Stimulated activated CD8-positive, alpha-beta memory T cell treated with anti-CD3 and anti-CD28 coated beads, Interleukin-15, amount 100 ng/mL, for 4 hours (primary cell): ENCODE measurements at regions not wholly inside any gene's neighbourhood (a gene's known extent, or its start where the extent isn't known, plus 50 kb on each side); places are given as distances from the start of the nearest gene placed in this dataset.

Source experiments
- DNase-seq, 2 donors: peaks; one replicate each; pipeline ENCODE4 v3.0.0-alpha.2; 2020; ENCODE audit warnings: low read depth in 2 of 2

DNA sequence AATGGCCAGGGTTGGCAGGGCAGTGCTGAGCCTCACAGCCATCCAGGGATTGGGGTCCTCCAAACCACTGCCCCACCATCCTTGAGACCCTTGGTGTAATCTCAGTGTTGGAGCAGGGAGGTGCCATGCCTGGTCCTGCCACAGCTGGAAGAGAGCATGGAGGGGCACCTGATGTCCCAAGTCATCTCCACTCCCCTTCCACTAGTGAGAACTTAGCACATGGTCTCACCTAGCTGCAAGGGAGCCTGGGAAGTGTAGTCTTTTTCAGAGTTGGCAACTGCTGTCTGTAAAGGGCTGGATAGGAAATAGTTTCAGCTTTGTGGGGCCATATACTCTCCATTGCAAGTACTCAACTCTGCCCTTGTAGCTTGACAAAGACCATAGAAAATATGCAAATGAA is 238.7 kb downstream of the RPS24 start:
- DNase-seq: no peak

DNA sequence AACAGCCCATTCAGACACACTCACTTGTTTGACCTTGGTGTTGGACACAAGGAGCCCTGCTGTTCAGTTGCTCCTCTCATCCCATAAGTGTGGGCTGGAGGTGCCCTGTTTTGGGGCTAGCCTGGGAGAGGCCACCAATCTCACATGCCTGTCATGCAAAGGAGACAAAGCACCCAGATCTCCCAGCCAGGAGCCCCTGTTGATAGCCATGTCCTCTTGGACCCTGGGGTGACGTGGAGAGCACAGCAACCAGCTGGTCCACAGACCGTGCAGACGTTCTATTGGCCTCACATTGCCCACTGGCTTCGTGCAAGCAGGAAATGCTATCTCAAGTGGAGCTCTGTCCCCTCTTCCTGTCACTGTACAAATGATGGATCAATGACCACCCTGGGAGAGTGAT is 240.8 kb downstream of the RPS24 start:
- DNase-seq: no peak

DNA sequence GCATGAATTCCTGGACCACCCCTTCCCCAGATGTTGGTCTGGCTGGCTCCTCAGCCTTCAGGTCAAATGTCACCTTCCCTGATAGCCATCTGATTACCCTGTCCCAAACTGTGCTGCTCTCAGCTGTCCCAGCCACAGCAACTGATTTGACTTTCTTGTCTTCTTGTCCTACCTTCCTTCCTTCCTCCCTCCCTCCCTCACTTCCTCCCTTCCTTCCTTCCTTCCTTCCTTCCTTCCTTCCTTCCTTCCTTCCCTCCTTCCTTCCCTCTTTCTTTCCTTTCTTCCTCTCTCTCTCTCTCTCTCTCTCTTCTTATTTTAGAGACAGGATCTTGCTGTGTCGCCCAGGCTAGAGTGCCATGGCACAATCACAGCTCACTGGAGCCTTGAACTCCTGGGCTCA is 242.5 kb downstream of the RPS24 start:
- DNase-seq: no peak

DNA sequence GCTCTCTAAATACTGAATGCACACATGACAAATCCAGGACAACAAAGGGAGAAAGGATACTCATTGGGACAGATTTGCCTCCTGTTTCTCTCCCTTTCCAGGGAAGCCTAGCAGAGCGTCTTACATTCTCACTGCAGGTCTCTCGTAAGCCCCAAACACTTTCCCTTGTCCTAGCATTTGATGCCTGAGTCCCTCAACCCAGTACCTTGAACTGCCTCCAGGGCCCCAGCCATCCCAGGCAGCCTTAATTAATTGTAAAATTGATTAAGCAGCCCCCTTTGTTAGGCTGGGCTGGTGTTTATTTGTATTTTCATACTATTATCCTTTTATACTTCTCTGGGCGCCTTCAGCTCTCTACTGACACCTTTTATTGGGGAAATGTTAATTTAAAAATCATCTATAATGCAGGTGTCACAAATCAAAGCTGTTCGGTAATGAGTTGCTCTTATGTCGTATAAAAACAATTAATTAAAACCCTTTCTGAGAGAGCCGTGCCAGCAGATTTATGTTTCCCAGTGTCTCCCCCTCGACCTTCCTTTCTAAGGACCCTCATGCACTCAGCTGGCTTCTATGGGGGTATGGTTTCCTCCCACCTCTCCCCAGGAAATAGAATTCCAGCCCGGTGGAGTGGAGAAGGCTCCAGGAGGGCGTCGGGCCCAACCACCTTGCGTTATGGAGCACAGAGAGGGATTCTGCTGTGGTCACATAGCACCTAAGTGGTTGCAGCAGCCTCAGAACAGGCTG is 243.8 kb downstream of the RPS24 start:
- no peak for DNase-seq

DNA sequence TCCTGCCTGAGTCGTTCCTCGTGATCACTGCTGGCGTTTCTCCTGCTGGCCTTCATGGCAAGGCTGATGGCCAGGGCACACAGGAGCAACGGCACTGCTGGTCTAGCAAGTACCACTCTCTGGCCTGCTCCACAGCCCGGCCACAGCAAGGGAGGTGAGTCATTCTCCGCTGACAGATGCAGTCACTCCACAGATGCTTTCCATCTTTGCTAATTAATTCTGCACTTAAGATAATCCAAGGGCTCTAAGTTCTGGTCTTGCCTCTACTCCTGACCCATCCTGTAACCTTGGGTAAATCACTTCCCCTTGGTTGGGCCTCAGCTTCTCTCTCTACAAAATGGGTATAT is 244.4 kb downstream of the RPS24 start:
- no peak for DNase-seq

DNA sequence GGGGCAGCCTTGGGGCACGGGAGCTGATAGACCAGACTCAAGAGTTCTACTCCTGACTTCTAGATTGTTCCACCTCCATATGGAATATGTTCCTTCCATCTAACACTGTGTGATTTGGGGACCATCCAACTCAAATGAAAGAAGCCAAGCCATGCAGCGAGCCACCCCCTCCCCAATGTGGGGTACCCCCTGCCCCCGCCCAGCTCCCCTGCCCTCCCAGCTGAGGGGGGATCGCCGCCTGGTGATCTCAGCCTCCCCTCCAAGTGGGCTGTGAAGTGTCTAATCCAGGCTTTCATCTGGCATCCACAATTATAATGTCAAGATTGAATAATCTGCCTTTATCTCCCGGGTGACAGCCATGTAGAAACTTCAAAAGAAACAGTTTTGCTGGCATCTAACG is 246.1 kb downstream of the RPS24 start:
- no peak for DNase-seq

DNA sequence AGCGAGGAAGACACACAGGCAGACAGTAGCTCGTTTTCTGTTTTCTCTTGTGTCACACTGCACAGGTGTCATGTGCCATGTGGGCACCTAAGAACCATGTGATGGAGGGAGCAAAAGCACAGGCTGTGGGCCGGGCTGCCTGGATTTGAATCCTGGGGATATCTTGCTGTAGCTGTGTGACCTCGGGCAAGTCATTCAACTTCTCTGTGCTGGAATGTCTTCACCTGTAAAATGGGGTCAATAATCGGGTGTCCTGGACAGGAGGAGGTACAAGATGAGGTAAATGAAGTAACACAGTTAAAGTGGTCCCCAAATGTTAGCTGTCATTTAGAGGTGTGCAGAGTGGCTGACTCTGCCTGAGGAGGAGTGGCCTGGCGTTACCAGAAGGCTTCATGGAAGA is 246.9 kb downstream of the RPS24 start:
- DNase-seq: no peak

DNA sequence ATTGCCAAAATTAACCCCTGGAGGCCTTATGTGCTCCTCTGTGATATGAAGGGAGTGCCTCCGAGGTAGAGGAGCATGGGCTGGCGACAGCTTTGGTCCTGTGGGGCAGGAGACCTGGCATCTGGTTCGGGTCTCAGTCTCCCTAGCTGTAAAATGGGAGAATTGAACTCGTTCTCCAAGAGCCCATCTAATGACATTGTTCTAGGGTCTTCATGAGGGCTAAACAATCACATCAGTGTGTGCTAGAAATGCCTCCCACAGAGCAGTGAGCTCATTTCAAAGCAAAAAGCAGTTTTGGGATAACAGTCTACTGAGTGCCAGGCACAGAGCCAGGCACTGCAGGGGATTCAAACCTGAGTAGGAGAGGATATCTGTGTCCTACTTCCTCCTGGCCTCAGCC is 248.0 kb downstream of the RPS24 start:
- DNase-seq: no peak

DNA sequence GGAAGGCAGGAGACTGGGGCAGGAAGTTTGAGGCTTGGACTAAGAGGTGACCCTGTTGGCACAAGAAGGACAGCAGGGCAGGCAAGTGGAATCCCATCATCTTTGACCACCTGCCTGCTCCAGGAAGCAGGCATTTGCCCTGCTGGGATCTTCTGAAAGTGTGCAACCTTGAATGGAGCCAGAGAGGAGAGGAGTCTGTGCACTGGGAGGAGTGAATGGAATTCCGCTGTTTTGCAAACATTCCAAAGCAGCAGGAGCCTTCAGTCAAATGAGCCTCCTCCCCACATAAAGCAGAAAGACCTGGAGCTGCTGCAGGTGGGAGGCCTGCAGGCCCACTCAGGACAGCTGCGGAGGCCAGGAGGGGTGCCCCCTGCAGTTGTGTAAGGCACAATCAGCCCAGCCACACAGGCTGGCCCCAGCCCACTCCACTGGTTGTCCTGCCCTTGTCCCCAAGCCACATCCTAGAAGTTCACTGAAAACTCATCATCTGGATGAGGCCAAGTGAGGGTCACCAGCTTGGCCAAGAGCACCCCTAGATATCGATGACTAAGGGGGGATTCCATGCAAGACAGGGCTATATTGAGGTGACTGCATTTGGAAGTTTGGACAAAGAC is 249.5 kb downstream of the RPS24 start:
- DNase-seq: no peak

DNA sequence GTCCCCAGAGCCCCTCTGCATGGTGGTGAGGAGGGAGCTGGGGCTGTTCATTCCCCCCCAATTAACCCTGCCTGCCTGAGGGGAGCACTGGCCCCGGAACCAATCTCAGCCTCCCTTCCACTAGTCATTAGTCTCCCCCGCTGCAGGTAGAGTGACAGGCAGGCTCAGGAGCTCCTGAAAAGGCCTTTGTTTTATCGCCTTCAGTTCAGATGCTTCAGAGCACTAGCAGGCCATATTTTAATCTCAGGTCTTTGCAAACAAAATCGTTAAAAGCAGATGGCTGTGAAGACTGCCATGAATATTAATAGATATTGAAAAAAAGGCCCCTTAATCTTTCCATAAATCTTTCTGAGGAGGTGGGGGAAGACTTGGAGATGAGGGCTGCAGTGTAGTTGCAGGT is 250.7 kb downstream of the RPS24 start:
- no peak for DNase-seq

DNA sequence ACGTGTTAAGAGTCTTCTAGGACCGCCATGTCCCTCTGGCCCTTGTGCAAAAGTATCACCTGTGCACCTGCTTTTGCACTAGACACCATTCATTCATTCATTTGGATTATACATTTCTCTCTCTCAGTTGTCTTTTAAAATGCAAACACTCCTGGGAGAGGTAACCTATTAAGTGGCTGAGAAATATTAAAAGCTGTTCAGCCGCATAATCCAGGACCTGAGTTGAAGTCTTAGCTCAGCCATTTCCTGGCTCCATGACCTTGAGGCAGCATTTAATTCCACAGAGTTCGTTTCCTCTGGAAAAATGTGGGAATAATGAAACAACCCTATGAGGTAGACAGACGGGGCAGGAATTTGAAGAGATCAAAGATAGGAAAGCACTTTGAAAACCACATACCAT is 251.6 kb downstream of the RPS24 start:
- DNase-seq: no peak

DNA sequence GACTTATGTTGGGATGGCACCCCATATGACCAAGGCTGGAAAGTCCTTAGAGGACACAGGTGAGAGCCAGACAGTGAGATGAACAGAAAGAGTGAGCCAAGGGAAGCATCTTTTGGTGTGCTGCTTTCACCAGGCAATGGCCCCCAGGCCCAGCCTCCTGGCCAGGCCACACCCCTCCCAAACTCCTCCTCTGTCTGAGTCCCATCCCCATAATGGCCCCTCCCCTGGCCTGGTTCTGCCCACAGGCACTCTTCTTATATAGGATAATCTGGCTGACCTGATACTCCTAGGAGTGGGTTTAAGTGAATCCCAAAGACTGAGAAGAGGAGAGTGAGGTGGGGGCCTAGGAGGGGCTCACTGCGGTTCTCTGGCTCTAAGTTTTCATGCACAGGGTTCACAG is 252.5 kb downstream of the RPS24 start:
- no peak for DNase-seq

DNA sequence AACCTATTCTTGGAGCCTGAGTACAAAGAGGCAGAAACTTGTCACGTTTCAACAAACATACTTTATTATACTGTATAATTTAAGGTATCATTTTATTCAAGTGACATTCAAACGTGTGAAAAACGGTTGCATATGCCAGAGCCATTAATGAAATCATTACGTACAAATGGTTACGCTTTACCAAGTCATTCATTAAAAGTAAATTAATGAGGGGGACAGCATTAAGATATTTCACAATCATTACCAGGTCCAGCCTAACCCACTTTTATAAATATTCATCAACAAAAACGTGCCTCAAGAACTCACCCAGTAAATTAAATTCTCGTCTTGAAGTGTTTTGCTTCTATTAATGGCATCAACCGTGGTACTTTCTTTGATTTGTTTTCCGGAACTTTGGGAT is 253.0 kb downstream of the RPS24 start:
- no peak for DNase-seq

DNA sequence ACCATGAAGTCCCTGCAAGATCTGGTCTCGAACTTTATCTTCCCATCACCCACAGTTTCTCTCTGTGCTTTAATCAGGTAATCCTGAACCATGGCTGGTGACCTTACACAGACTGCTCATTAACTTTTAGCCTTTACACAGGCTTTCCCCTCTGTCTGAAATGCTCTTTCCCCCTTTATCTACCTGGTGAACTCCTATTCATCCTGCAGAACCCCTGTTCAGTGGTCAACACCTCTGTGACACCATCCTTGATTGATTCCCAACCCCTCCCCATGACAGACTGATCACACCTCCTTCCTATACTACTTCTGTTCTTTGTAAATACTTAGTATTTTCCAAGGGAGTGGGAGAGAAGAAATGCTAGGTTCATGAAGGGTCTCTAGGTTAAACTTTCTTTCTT is 254.0 kb downstream of the RPS24 start:
- DNase-seq: no peak

DNA sequence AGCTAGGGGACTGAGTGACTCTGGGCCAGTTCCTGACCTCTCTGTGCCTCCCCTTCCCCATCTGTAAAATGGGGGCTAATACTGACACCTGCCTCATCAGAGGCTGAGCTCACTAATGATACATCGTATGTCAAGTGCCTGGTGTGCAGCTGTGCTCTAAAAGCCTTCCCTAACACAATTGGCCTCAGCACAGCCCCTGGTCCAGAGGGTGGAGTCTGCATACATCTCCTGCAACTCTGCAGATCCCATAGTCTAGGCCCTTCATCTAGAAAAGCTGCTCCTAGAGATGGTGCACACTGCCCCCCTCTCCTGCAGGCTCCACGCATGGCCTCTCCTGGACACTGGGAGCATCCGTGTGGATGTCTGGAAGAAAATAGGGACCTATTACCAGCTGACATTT is 255.0 kb downstream of the RPS24 start:
- DNase-seq: no peak

DNA sequence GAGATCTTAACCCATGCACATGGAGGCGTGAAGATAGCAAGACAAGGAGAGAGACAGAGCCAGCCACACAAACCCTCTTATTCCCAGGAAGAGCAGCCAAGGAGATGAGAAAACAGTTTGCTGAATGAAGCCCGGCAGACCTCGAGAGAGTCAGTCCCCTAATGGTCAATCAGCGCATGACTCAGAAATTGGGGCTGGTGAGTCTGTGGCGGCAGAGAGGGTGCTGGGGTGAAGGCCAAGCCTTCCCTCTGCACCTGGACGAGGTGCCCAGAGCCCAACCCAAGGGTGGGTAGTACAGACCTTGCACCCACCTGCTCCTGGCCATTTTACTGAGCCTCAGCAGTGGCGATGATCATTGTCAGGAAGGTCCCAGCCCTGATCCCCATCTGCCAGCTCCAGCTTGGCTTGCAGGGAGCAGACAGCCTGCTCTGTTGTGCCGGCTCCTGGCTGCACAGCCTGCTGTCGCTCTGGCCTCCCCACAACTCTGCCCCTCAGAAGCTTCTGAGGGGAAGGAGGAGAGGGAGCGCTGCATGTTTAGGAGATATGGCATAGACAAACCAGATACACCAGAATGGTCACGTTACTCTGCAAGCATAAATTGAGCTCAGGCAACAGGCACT is 256.6 kb downstream of the RPS24 start:
- no peak for DNase-seq

DNA sequence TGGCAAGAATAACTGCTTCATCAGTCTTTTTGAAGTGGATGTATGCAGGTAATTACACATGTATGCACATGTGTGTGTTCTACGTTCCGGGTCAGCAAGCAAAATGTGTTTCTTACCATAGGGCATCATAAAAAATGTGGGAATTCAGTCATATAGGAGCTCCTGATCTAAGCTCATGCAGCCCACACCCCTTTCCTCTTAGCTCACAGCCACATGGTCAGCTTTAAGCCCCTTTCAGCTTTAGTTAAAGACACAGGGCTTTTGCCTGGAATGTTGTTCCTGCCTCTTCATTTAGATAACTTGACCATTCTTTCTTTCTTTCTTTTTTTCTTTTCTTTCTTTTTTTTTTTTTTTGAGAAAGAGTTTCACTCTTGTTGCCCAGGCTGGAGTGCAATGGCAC is 258.1 kb downstream of the RPS24 start:
- DNase-seq: no peak

DNA sequence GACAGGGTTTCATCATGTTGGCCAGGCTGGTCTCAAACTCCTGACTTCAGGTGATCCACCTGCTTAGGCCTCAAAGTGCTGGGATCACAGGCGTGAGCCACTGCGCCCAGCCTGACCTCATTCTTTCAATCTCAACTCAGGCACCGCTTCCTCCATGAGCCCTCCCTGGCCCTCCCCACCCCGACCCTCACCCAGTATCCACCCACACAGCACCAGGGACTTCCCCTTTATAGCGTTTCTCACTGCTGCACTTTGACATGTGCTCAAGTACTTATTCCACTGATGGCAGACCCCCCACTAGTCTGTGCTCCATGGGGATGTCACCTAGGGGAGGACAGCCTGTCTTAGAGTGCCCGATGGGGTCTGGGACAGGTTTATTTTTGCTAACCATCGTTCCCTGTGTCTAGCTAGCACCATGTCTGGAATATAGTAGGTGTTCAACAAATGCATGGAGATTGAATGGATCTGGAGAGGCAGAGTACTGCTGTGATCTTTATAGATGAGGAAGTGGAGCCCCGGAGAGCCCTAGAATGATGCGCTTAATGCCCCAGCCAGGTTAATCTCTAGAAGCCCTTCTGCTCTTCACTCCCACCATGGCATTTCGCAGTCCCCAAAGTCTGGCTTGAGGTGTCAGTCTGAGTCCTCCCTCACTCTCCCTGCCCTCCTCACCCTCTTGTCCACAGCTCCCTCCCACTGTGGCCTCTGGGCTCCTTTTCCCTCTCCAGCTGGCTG is 258.8 kb downstream of the RPS24 start:
- DNase-seq: no peak

DNA sequence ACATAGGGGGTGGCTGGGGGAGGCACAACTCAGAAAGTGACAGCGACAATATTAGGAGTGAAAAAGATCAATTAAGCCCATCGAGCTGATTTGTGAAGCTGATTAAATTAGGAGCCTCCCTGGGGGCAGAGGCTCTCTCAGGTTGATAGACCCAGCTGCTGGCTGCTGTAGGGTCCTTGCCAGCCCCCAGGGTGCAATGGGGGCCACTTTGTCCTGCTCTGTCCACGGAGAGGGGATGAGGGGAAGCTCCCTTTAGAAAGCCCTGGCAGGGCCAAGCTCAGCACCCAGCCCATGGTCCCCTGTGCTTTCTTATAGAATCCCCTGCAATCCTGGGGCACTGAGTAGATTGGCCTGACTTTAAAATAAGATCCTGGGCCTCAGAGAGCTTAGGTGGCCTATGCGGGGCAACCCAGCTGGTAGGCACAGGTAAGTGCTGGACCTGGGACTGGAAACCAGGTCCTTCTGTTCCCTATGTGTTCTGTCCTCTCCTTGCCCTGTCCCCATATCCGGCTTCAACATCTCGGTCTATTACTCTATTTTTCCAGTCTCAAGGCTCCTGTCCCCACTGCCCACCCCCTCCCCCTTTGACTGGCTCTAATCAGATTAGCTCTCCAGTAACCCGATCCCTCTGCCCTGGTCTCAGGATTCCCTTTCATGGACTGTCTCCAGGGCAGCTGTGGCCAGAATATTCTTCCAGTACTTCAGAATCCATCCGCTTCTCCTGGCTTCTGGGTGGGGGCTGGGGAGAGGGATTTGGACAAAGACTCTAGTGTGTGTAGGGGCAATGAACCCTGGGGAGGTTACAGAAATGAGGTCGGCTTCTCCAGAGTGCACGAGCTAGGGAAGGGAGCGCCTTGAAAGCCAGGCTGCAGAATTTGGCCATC is 259.6 kb downstream of the RPS24 start:
- no peak for DNase-seq

DNA sequence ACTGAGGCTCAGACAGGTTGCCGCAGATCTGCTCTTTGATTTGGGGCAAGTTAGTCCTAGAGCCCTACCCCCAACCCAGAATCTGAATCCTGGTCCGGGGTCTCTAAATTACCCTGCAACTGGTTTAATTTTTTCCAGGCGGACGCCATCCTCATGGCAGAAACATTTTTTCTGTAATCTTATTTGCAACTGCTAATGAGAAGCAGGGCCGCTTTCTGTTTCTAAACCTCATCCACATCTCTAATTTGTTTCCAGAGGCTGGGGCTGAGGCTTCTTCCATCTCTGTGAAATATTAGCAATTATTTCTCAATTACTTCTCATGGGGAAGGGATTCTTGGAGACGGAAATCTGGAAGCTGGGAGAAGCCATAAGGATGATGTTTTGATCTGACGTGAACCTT is 261.6 kb downstream of the RPS24 start:
- DNase-seq: no peak

DNA sequence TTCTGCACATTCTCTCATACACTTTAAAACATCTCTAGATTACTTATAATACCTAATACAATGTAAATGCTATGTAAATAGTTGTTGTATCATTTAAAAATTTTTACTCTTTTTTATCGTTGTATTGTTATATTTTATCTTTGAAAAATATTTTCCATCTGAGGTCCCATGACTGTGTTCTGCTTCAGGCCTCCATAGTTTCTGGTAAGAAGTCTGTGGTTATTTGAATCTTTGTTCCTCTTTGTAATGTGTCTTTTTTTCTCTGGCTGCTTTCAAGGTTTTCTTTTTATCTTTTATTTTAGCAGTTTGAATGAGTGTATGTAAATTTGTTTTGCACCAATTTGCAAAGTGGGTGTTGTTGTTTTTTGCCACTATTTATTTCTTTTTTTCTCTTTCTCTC is 263.1 kb downstream of the RPS24 start:
- DNase-seq: no peak

DNA sequence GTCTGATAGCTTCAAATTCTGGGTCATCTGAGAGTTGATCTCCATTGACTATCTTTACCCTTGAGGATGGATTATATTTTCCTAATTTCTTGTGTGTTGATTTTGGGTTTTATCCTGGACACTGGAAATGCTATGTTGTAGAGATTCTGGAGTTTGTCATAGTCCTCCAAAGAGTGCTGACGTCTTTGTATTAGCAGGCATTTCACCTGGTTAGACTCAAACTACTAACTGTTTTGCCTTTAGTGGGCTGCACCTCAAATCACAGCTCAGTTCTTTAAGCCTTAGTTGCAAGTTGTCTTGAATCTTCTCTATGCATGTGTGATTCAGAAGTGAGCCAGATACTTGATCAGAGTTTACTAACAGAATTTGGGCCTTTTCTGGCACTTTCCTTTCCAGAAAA is 264.3 kb downstream of the RPS24 start:
- DNase-seq: no peak
